ENCODE measurements at regions not wholly inside any gene's neighbourhood (a gene's known extent, or its start where the extent isn't known, plus 50 kb on each side); places are given as distances from the start of the nearest gene placed in this dataset.

DNA sequence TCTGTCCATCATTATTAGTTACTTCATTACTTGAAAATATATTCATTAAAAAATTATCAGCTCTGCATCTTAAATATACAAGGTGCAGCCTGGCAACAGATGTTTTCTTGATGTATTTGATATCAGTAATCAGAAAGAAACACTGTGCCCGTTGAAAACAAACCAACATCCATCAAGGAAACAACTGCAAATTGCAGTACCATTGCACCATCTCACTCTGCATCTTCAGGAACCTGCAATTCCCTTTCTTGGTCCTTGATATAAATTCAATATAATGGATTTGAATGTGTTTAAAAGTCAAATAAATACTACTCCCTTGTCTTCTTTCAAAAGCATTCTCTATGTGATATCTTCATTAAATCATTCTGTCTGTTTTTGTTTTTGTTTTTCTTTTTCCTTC is 1131.2 kb downstream of the FAM181B start:
- Histone ChIP-seq H2AFZ (ENCODE audit: control insufficient read depth, low read depth, low read length) (no peak overlapping the region), H3K79me2 (ENCODE audit: control insufficient read depth, insufficient read depth, low read length) (no peaks in the 10 kb centered on the region), H4K20me1 (ENCODE audit: control insufficient read depth, insufficient read depth) (no peaks in the 10 kb centered on the region), H3K9ac (ENCODE audit: control insufficient read depth, insufficient read depth, low read length) (no peak overlapping the region), H3K36me3 (ENCODE audit: control insufficient read depth in 2 of 2, insufficient read depth in 2 of 2, low read length in 1 of 2) (no peaks in the 10 kb centered on the region), H3K27me3 (replicated peaks in 1 of 2; ENCODE audit: control insufficient read depth in 2 of 2, insufficient read depth in 2 of 2, low read length in 1 of 2) (no peaks in the 10 kb centered on the region), H3K9me3 (replicated peaks; ENCODE audit: control insufficient read depth, insufficient read depth, low read length) (no peaks in the 10 kb centered on the region), H3K4me1 (ENCODE audit: control insufficient read depth, insufficient read depth, low read length) (no peaks in the 10 kb centered on the region), H3K4me2 (ENCODE audit: control insufficient read depth, insufficient read depth) (no peak overlapping the region), H3K27ac (ENCODE audit: control insufficient read depth, insufficient read depth) (no peak overlapping the region), H3K4me3 (no peak overlapping the region)
- intact Hi-C loops (cut with micrococcal nuclease; ENCODE audit: unreplicated experiment) (no loop called here), in situ Hi-C loops (cut with MboI) (no loop called here)
- ATAC-seq (no peak), DNase-seq (ENCODE audit: low read depth, low spot score) (no peak), FAIRE-seq (no peak)
- SMC1A ChIA-PET (ENCODE audit: uncharacterized antibody, unreplicated experiment) = no interaction called here
- CTCF ChIA-PET = no interaction called here
- TF ChIP-seq SMAD1 (IDR thresholded peaks at IDR 0.05; ENCODE audit: low read depth, partially characterized antibody) (no peak), CHD1 (IDR thresholded peaks at IDR 0.05; ENCODE audit: low read depth, low read length) (no peak), SIX5 (IDR thresholded peaks at IDR 0.05; ENCODE audit: low read depth, low read length, severe bottlenecking) (no peak), SUPT20H (IDR thresholded peaks at IDR 0.05; ENCODE audit: borderline replicate concordance, control insufficient read depth, low read depth, low read length) (no peak), NR2C2 (IDR thresholded peaks at IDR 0.05; ENCODE audit: borderline replicate concordance, control insufficient read depth, insufficient read length, low read depth) (no peak), CBX3 (IDR thresholded peaks at IDR 0.05; ENCODE audit: borderline replicate concordance, low read depth) (no peak), JUND (IDR thresholded peaks at IDR 0.05; ENCODE audit: low read depth, low read length) (no peak), CBX5 (IDR thresholded peaks at IDR 0.05; ENCODE audit: low read depth) (no peak), IRF4 (IDR thresholded peaks at IDR 0.05; ENCODE audit: low read depth, low read length) (no peak), NFYA (IDR thresholded peaks at IDR 0.05; ENCODE audit: borderline replicate concordance, low read depth, low read length) (no peak), SP1 (IDR thresholded peaks at IDR 0.05; ENCODE audit: low read depth, low read length) (no peak), ZNF384 (IDR thresholded peaks at IDR 0.05; ENCODE audit: borderline replicate concordance, low read depth, low read length) (no peak), FOXM1 (IDR thresholded peaks at IDR 0.05; ENCODE audit: low read depth, low read length) (no peak), STAT3 (IDR thresholded peaks at IDR 0.05; ENCODE audit: low read depth, low read length) (no peak)
- TF ChIP-seq, protein P1, sequence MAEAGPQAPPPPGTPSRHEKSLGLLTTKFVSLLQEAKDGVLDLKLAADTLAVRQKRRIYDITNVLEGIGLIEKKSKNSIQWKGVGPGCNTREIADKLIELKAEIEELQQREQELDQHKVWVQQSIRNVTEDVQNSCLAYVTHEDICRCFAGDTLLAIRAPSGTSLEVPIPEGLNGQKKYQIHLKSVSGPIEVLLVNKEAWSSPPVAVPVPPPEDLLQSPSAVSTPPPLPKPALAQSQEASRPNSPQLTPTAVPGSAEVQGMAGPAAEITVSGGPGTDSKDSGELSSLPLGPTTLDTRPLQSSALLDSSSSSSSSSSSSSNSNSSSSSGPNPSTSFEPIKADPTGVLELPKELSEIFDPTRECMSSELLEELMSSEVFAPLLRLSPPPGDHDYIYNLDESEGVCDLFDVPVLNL (IDR thresholded peaks at IDR 0.05; ENCODE audit: low read depth, low read length) = no peak
- TF ChIP-seq, protein P2, sequence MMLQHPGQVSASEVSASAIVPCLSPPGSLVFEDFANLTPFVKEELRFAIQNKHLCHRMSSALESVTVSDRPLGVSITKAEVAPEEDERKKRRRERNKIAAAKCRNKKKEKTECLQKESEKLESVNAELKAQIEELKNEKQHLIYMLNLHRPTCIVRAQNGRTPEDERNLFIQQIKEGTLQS (IDR thresholded peaks at IDR 0.05; ENCODE audit: borderline replicate concordance, extremely low read depth, low read depth, low read length) = no peak
- TF ChIP-seq, protein P3, sequence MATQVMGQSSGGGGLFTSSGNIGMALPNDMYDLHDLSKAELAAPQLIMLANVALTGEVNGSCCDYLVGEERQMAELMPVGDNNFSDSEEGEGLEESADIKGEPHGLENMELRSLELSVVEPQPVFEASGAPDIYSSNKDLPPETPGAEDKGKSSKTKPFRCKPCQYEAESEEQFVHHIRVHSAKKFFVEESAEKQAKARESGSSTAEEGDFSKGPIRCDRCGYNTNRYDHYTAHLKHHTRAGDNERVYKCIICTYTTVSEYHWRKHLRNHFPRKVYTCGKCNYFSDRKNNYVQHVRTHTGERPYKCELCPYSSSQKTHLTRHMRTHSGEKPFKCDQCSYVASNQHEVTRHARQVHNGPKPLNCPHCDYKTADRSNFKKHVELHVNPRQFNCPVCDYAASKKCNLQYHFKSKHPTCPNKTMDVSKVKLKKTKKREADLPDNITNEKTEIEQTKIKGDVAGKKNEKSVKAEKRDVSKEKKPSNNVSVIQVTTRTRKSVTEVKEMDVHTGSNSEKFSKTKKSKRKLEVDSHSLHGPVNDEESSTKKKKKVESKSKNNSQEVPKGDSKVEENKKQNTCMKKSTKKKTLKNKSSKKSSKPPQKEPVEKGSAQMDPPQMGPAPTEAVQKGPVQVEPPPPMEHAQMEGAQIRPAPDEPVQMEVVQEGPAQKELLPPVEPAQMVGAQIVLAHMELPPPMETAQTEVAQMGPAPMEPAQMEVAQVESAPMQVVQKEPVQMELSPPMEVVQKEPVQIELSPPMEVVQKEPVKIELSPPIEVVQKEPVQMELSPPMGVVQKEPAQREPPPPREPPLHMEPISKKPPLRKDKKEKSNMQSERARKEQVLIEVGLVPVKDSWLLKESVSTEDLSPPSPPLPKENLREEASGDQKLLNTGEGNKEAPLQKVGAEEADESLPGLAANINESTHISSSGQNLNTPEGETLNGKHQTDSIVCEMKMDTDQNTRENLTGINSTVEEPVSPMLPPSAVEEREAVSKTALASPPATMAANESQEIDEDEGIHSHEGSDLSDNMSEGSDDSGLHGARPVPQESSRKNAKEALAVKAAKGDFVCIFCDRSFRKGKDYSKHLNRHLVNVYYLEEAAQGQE (IDR thresholded peaks at IDR 0.05; ENCODE audit: low read depth, low read length) = no peak
- WGBS (ENCODE audit: insufficient coverage, insufficient replicate concordance, low lambda C conversion rate, missing lambda C conversion rate) = 6% methylated on average over 1 of the region's 1 CpG
- POLR2A ChIA-PET = no interaction called here
- no TSS peak for BruUV-seq (replicated peaks)
- RAD21 ChIA-PET (ENCODE audit: unreplicated experiment) = no interaction called here
